Keratinocyte (primary cell): ENCODE measurements at regions not wholly inside any gene's neighbourhood (a gene's known extent, or its start where the extent isn't known, plus 50 kb on each side); places are given as distances from the start of the nearest gene placed in this dataset.

Experiments
- DNase-seq: peaks from one replicate; pipeline ENCODE4 v3.0.0-alpha.2; 2011; ENCODE audit warnings: low read depth, missing footprints, low spot score
- FAIRE-seq: peaks from 2 replicates; lab custom pipeline; 2011; peaks lifted over from hg19 to GRCh38; lab: Jason Lieb, UNC
- H2AFZ ChIP-seq: 2 replicates; pipeline ENCODE4 v1.6.0; 2012; ENCODE audit warnings: low read length, control low read depth, inconsistent platforms; ENCODE audit not compliant: control insufficient read depth
- H3K27ac ChIP-seq: 2 replicates; pipeline ENCODE4 v1.5.1; 2011; ENCODE audit warnings: low read length; ENCODE audit not compliant: control insufficient read depth, insufficient read depth
- H3K27me3 ChIP-seq: 3 replicates; pipeline ENCODE4 v1.6.0; 2011; ENCODE audit warnings: low read length; ENCODE audit not compliant: control insufficient read depth, insufficient read depth; ENCODE audit errors: extremely low read depth
- H3K36me3 ChIP-seq, 2 experiments: 2 replicates in 1 of 2; 3 replicates in 1 of 2; pipeline ENCODE4 v1.5.1; 2011; ENCODE audit warnings: low read length in 2 of 2, mild to moderate bottlenecking in 1 of 2; ENCODE audit not compliant: control insufficient read depth in 2 of 2, insufficient read depth in 2 of 2; ENCODE audit errors: extremely low read depth in 1 of 2
- H3K4me1 ChIP-seq: 3 replicates; pipeline ENCODE4 v1.5.1; 2011; ENCODE audit warnings: low read length; ENCODE audit not compliant: control insufficient read depth, insufficient read depth; ENCODE audit errors: extremely low read depth
- H3K4me2 ChIP-seq: 3 replicates; pipeline ENCODE4 v1.6.0; 2011; ENCODE audit warnings: low read depth, low read length; ENCODE audit not compliant: control insufficient read depth, insufficient read depth; ENCODE audit errors: extremely low read depth
- H3K4me3 ChIP-seq, 3 experiments: fragments of 200-600 bp in 1 of 3; sonication (generic) in 1 of 3; 2 replicates in 2 of 3; 3 replicates in 1 of 3; pipeline ENCODE4 v1.5.1; 2011 to 2016; ENCODE audit warnings: low read length in 3 of 3, mild to moderate bottlenecking in 3 of 3, control low read depth in 2 of 3, inconsistent platforms in 1 of 3, low read depth in 1 of 3, mixed read lengths in 1 of 3, mixed run types in 1 of 3, moderate library complexity in 1 of 3; ENCODE audit not compliant: control insufficient read depth in 2 of 3, insufficient read depth in 2 of 3; ENCODE audit errors: extremely low read depth in 1 of 3
- H3K79me2 ChIP-seq: 2 replicates; pipeline ENCODE4 v1.6.0; 2012; ENCODE audit warnings: low read length; ENCODE audit not compliant: control insufficient read depth, insufficient read depth
- H3K9ac ChIP-seq: 3 replicates; pipeline ENCODE4 v1.6.0; 2011; ENCODE audit warnings: low read length; ENCODE audit not compliant: control insufficient read depth, insufficient read depth; ENCODE audit errors: extremely low read depth
- H3K9me1 ChIP-seq: 3 replicates; pipeline ENCODE4 v1.6.0; 2011; ENCODE audit warnings: low read length; ENCODE audit not compliant: control insufficient read depth, insufficient read depth; ENCODE audit errors: extremely low read depth
- H3K9me3 ChIP-seq: 2 replicates; pipeline ENCODE4 v1.5.1; 2012; ENCODE audit warnings: low read depth, low read length; ENCODE audit not compliant: control insufficient read depth
- H4K20me1 ChIP-seq: 3 replicates; pipeline ENCODE4 v1.6.0; 2011; ENCODE audit warnings: low read length; ENCODE audit not compliant: control insufficient read depth, insufficient read depth; ENCODE audit errors: extremely low read depth
- CTCF ChIP-seq, 3 experiments: IDR thresholded peaks in 1 of 3; conservative IDR thresholded peaks in 1 of 3; optimal IDR thresholded peaks in 1 of 3; 2 replicates in 2 of 3; 3 replicates in 1 of 3; pipeline versions ENCODE3 to v1.5.1; 2011; ENCODE audit warnings: low read length in 3 of 3, mild to moderate bottlenecking in 3 of 3, moderate library complexity in 2 of 3, control low read depth in 1 of 3, inconsistent platforms in 1 of 3; ENCODE audit not compliant: insufficient read depth in 2 of 3; ENCODE audit errors: extremely low read depth in 1 of 3
- EZH2 ChIP-seq: IDR thresholded peaks from one replicate; pipeline ENCODE4 v1.6.1; 2012; ENCODE audit warnings: inconsistent platforms, mild to moderate bottlenecking, low read length, moderate library complexity
- dilution Hi-C: fragments of 300-500 bp; cut with MboI; formaldehyde crosslinking; loops from one replicate; pipeline ENCODE4 v1.7.0; 2020; ENCODE audit warnings: low sequenced_read_pairs; ENCODE audit not compliant: extremely low pct_ligation_motif_present

- TF ChIP-seq EZH2 (no peak), CTCF (optimal IDR thresholded peaks at IDR 0.05 in 1 of 3, IDR thresholded peaks at IDR 0.05 in 1 of 3, conservative IDR thresholded peaks at IDR 0.05 in 1 of 3; ENCODE audit: extremely low read depth in 1 of 3, insufficient read depth in 2 of 3, low read length in 3 of 3) (no peak)
- DNase-seq = no peak
- Histone ChIP-seq H2AFZ (no peak overlapping the region), H3K79me2 (no peaks in the 10 kb centered on the region), H3K4me3 (no peak overlapping the region), H3K27me3 (no peaks in the 10 kb centered on the region), H4K20me1 (no peaks in the 10 kb centered on the region), H3K36me3 (no peaks in the 10 kb centered on the region), H3K4me1 (no peaks in the 10 kb centered on the region), H3K9ac (no peak overlapping the region), H3K4me2 (no peak overlapping the region), H3K9me3 (no peaks in the 10 kb centered on the region), H3K9me1 (no peaks in the 10 kb centered on the region), H3K27ac (no peak overlapping the region)
- dilution Hi-C loops = no loop called here
- peak; percentile 26 for FAIRE-seq
These were observed 121.3 kb downstream of the TRMT11 start for GRCh38 chr6:126107475-126108166.

- no peaks in the 10 kb centered on the region for H3K4me1 ChIP-seq
- no peak overlapping the region for H3K4me2 ChIP-seq
- H3K9ac ChIP-seq = no peak overlapping the region
- H3K9me3 ChIP-seq = no peaks in the 10 kb centered on the region
- dilution Hi-C loops = no loop called here
- FAIRE-seq (no peak), DNase-seq (no peak)
- H3K79me2 ChIP-seq = no peaks in the 10 kb centered on the region
- no peak overlapping the region for H3K27ac ChIP-seq
- no peaks in the 10 kb centered on the region for H4K20me1 ChIP-seq
- H3K36me3 ChIP-seq = no peaks in the 10 kb centered on the region
- no peak overlapping the region for H2AFZ ChIP-seq
- TF ChIP-seq EZH2 = no peak
- no peaks in the 10 kb centered on the region for H3K27me3 ChIP-seq
- no peaks in the 10 kb centered on the region for H3K9me1 ChIP-seq
- H3K4me3 ChIP-seq = no peak overlapping the region
These were observed 124.4 kb downstream of the TRMT11 start for GRCh38 chr6:126110512-126111270.
